ENCODE measurements at regions not wholly inside any gene's neighbourhood (a gene's known extent, or its start where the extent isn't known, plus 50 kb on each side); places are given as distances from the start of the nearest gene placed in this dataset.
"Not testable (repeated sequence)": the region's sequence is repeated elsewhere in the genome, so short reads cannot be mapped to it uniquely, and the experiment has no call there.

DNA sequence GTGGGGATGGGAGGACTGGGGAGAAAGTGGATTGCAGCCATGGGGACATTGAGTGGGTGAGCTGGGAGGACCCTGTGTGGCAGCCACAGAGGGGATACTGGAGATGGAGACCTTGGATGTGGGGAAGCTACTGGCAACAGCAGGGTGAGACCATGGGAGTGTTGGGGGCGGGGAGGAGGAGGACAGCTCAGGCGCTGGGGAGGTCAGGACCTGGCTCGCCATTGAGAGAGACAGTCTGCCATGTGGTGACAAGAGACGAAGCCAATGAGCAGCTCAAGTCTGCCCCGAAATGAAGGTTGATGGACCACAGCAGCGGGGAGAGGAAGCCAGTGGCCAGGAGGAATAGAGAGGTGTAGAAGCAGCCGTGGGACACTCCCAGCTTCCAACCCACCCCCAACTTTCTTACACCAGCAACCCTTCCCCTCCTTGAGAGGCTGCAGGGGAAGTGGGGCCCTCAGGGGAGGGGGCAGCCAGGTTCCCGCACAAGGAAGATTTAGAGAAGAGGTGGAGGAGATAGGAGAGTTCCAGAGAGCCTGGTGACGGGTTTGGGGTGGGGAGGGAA, 118.1 kb downstream of the ASB7 start:
- no peak for DNase-seq (ENCODE audit: low read depth in 2 of 3, low spot score in 2 of 3)

GRCh38 chr15:100721758-100722550, 119.6 kb downstream of the ASB7 start:
- DNase-seq (ENCODE audit: low read depth in 2 of 3, low spot score in 2 of 3) = no peak

DNA sequence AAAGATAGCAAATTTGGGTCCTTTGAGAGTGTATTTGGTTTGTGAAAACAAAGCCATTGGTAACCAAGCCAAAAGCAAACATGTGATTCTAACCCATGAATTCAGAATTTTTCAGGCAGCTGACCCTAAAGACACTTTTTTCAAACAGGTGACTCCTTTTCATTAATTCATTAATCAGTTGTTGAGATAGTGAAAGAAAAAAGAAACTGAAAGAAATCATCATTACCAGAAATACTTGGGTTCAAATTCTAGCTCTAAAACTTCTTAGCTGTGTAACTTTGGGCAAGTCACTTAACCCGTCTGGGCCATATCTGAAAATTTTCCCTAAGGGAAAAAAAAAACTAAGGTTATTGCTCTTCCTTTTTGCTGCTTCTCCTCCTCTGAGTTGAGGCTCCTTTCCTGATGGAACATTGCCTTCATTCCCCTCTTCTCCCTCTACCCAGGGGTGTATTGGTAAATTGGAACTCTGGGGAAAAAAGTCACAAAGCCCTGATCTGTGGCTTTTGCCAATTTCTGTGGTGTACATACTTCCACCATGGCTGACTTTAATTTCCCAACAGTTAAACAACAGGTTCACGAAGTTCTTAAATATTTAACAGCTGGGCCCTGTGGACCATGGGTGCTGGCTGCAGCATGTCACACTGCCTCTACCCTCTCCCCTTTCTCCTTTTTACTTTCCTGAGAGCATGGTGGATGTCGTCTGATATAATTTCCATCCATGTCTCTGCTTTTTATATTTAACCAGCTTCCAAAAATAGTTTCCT, 120.3 kb downstream of the ASB7 start:
- no peak for DNase-seq (ENCODE audit: low read depth in 2 of 3, low spot score in 2 of 3)

DNA sequence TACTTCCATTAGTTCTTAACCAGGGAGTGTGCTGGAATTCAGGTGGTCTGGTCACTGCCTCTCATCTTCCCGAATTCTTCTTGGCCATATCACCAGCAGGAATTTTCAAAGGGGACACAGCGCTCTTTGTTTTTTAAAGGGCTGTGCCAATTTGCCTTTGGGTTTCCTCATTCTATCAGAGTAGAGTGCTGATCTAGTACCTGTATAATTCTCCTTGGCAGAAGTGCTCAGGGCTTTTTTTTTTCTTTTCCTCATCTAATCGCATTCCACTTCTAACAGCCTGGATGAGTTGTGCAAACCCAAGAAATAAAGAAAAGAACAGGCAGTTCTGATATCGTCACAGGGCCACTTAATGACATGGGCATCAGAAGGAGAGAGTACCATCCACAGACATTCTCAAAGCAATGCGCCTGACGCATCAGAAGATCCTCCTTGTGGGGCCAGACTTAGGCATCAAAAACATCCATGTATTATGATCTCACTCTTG, 121.0 kb downstream of the ASB7 start:
- DNase-seq (ENCODE audit: low read depth in 2 of 3, low spot score in 2 of 3) = no peak

DNA sequence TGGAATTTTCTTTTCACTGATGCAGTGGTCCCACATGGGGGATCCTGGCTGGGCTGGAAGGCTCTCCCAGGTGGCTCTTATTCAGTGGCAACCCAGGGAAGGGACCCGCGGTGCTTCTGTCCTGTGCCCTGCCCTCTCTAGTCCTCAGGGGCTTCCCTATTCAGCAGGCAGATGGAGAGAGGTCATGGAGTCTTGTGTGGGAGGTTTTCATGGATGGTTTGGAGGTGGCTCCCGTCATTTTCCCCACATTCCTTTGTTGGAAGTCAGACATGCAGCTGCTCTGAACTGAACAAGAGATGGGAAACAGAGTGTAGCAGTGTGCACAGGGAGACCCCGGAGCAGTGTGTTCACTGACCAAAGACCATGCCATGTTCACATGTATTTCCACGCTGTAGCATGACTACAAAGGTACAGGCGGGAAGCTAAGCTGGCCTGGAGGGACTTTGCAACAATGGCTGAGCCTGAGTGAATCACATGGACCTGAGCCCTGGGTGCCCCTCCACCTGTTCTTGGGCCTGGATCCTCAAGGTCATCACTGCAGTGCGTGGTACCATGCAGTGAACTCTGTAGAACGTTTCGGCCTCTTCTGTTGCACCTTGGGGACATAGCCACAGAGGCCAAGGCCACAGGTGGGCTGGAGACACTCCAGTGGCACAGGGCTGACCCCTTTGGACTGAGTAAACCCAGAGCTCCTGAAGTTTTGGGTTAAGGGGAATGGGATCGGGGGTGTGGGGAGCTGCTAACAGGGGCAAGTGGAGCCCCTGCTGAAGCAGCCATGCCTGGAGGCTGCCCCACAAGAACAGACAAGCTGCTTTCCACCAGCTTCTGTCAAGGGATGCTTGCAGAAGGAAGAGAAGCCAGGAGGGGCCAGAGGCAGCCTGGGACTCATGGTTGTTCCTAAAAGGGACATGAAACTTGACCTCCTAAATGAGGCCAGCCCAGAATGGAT, 123.0 kb downstream of the ASB7 start:
- no peak for DNase-seq (ENCODE audit: low read depth in 2 of 3, low spot score in 2 of 3)

- DNase-seq (ENCODE audit: low read depth in 2 of 3, low spot score in 2 of 3) = no peak
These were observed 123.7 kb downstream of the ASB7 start for GRCh38 chr15:100726070-100726420.

DNA sequence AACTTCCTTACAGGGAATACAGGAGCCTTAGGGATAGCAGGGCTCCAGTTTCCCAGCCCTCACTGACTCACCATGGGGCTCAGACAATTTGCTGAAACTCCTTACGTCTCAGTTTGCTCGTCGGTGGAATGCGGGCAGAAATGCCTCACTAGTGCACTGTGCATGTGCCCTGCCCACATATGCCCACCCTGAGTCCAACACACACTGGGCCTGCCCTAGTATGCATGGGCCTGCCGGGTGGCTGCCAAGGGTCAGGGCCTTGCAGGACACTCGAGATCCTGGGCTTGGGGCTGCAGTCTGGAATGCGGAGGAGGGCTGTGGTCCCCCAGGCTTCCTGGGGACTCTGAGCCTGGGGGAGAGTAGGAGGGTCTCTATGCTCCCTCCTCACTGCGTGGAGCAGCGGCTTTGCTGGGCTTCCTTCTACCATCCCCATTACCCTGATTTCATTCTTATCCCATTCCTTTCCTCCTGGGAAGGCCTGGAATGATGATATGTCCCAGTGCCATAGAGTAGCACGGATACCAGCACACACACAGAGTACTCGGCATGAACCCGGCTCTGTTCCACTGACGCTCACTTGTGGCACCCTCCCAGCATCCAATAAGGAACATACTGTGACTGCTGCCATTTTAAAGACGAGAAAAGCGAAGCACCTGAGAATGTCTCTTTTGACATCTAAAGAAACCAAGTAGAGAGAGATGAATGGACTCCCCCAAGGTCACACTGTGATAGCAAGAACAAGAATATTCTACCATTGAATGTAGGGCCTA, 124.2 kb downstream of the ASB7 start:
- no peak for DNase-seq (ENCODE audit: low read depth in 2 of 3, low spot score in 2 of 3)

GRCh38 chr15:100727291-100727851, 125.0 kb downstream of the ASB7 start:
- DNase-seq (ENCODE audit: low read depth in 2 of 3, low spot score in 2 of 3) = no peak

- DNase-seq (ENCODE audit: low read depth in 2 of 3, low spot score in 2 of 3) = no peak
These were observed 126.2 kb downstream of the ASB7 start for GRCh38 chr15:100728371-100729201.

DNA sequence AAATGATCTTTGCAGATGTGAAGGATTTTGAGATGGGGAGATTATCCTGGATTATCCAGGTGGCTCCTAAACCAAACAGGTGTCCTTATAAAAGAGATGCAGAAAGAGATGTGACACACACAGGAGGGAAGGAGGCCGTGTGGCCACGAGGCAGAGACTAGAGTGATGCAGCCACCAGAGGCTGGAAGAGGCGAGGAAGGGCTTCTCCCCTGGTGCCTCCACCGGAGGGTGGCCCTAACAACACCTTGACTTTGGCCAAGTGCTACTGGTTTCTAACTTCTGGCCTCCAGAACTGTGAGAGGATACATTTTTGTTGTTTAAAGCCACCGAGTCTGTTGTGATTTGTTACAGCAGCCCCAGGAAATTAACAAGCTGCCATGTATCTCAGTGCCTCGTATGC, 127.1 kb downstream of the ASB7 start:
- no peak for DNase-seq (ENCODE audit: low read depth in 2 of 3, low spot score in 2 of 3)

DNA sequence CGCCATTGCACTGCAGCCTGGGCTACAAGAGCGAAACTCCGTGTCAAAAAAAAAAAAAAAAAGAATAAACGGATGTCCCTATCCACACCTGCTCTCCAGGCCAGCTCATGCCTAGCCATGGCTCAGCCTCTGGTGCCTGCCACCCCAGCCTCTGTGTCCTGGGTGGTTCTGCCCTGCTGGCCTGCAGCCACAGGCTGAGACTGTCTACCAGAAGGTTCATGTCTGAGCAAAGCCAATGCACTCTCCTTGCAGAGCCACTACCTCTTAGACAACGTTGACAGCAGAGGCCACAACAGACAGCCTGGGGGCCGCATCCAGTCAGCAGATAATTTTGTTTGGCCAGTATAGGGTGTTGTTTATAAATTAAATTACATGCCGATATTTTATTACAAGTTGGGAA, 127.7 kb downstream of the ASB7 start:
- DNase-seq (ENCODE audit: low read depth in 2 of 3, low spot score in 2 of 3) = no peak

DNA sequence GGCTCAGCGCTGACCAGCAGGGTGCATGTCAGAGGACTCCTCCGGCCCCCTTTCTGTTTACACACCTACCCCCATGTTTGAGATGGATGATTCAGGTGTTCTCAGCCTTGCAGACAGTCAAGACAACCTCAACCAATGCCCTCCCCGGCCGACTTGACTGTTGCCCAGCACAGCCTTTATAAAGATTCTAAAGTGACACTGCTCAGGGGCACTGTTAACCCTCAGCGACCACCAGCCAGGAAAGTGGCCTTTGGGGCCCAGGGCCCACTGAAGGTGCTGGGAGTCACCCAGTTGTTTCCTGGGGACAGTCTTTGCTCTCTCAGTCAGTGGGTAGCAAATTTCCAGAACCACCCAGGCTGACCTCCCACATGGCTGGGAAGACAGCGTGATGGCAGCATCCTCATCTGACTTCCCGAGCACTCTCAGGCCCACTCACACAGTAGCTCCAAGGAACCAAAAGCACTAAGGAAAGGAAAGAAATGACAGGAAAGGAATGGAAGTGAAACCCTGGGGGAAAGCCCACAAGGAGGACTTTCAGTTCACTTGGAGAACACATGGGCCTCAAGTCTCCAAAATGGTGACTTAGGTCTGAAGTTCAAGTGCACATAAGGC, 128.4 kb downstream of the ASB7 start:
- DNase-seq (ENCODE audit: low read depth in 2 of 3, low spot score in 2 of 3) = no peak

DNA sequence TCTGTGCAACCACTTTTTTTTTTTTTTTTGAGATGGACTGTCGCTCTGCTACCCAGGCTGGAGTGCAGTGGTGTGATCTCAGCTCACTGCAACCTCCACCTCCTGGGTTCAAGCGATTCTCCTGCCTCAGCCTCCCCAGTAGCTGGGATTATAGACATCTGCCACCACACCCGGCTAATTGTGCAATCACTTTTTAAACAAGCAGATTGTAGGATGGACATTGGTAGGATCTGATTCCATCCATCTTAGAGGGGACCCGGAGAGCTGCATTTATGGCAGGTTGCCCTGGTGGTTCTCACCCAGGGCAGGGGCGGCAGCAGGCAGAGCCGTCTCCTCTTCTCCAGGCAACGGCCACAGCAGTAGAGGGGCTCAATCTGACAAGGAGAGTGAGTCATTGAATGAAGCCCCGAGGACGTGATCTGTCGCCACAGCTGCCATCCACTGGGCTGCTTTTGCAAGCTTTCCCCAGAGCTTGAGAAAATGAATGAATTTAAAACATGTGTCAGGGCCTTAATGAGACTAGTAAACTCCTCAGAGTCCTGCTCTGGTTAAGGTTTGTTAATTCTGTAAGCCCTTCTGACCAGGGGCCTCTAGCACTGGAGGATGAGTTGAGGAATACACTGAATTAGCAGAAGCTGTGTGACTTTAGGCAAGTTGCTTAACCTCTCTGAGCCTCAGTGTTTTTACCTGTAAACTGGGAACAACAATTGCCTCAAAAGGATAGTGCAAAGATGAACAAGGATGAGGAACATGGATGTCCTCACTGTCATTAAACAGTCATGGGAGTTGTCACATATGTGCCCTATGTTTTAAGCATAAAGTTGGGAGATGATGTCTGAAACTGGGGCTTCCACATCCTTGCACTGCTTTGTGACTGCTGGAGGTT, 129.1 kb downstream of the ASB7 start:
- no peak for DNase-seq (ENCODE audit: low read depth in 2 of 3, low spot score in 2 of 3)

DNA sequence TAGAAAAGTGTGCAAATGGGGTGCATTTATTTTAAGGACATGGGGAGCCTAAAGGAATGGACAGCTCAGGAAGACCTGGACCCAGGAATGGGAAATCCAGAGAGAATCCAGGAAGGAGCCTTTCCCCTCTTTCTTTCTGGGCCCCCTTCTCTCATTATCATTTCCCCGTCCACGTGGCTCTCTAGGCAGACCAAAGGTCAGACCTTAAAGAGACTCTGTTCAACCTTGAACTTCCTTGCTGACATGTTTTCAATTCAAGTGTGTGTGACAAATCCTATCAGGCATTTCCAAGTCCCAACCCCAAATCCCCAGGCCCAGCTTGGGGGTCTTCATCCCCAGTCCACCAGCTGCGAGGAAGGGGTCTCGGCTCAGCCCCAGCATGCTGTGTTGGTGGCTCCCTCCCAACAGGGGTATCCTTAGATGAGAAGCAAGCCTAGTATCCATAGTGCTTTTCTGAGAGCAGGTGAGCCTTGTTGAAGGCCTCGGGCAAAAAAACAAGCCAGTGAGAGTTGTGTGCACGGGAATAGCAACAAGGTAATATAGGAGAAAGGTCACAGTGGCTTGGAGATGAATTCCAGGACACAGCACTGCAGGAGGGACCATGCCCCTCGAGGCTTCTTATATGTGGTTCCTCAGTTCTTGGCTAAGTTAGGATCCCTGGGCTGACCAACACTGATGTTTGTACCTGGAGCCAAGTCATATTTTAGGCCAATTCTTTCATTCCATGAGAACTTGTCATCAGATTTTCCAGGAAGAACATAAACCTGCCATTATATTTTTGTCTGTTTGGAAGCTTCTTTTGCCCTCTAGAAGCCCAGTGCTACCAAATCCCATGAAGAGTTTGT, 130.0 kb downstream of the ASB7 start:
- no peak for DNase-seq (ENCODE audit: low read depth in 2 of 3, low spot score in 2 of 3)

DNA sequence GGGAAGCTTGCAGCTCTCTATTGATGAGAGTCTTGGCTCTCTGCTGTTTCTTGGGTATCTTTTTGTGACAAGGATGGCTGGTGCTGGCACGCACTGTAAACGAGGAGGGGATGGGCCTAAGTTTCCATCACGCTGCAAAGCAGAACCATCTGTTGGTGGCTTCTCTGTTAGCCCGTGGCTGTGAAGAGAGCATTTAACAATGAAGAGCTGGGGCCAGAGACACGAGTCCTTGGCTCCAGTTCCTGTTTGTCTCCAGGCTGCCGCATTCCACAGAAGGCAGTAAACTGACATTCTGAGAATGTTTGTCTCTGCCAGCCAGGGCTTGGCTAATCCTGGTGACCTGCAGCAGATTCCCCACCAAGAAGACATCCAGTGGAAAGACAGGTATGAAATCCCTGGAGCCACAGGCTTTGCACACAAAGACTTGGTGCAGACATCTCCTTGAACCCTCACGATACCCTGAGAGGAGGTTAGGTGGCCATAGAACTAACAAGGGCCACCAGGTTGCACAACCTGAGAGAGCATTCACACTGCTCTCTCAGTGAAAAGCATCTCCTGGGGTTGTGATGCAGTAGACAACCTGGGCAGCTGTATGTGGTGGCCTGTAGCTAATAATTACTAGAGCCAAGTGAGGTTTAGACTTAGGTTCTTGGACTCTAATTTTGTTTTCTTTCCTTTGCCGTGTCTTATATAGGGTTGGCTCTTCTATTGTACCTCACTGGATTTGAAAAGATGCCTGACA, 130.9 kb downstream of the ASB7 start:
- DNase-seq (ENCODE audit: low read depth in 2 of 3, low spot score in 2 of 3) = no peak

- not testable (repeated sequence) for DNase-seq (ENCODE audit: low read depth in 2 of 3, low spot score in 2 of 3)
These were observed 131.4 kb downstream of the ASB7 start for GRCh38 chr15:100733843-100734185.
